Testis (tissue), 2 donors: ENCODE measurements at regions not wholly inside any gene's neighbourhood (a gene's known extent, or its start where the extent isn't known, plus 50 kb on each side); places are given as distances from the start of the nearest gene placed in this dataset.

ENCODE experiments used
- DNase-seq: peaks from one replicate; pipeline ENCODE4 v3.0.0-alpha.2; 2019
- H3K27ac ChIP-seq, 2 donors: fragments of 200-600 bp; sonication (generic); one replicate each; pipeline ENCODE4 v1.5.1; 2019
- H3K27me3 ChIP-seq: fragments of 200-600 bp; sonication (generic); one replicate; pipeline ENCODE4 v1.5.1; 2019
- H3K36me3 ChIP-seq: fragments of 200-600 bp; sonication (generic); one replicate; pipeline ENCODE4 v1.5.1; 2017; ENCODE audit warnings: low read depth; ENCODE audit errors: missing control alignments
- H3K4me1 ChIP-seq: fragments of 200-600 bp; sonication (generic); one replicate; pipeline ENCODE4 v1.5.1; 2019
- H3K4me3 ChIP-seq, 2 donors: fragments of 200-600 bp; sonication (generic); one replicate each; pipeline ENCODE4 v1.5.1; 2017 to 2019
- H3K9me3 ChIP-seq: fragments of 200-600 bp; sonication (generic); one replicate; pipeline ENCODE4 v1.5.1; 2017
- CTCF ChIP-seq, 3 experiments: fragments of 450-650 bp in 2 of 3; fragments of 200-600 bp in 1 of 3; sonication (generic) in 1 of 3; IDR thresholded peaks; one replicate each; pipeline ENCODE4 v1.5.1; 2016 to 2019; ENCODE audit warnings: antibody characterized with exemption in 3 of 3, mild to moderate bottlenecking in 2 of 3, moderate library complexity in 1 of 3
- POLR2A ChIP-seq: fragments of 450-650 bp; IDR thresholded peaks from one replicate; pipeline ENCODE4 v1.6.1; 2017; ENCODE audit warnings: antibody characterized with exemption, mild to moderate bottlenecking, moderate library complexity
- WGBS, 2 donors: methylation state at CpG; one replicate each; pipeline ENCODE4 v1.1.5; 2018; 5-methylcytosine and 5-hydroxymethylcytosine counted together
- intact Hi-C: fragments of 100-400 bp; cut with DNase I; formaldehyde crosslinking; loops from one replicate; pipeline ENCODE4 v1.15.1; 2023; ENCODE audit warnings: low total_unique reads

DNA sequence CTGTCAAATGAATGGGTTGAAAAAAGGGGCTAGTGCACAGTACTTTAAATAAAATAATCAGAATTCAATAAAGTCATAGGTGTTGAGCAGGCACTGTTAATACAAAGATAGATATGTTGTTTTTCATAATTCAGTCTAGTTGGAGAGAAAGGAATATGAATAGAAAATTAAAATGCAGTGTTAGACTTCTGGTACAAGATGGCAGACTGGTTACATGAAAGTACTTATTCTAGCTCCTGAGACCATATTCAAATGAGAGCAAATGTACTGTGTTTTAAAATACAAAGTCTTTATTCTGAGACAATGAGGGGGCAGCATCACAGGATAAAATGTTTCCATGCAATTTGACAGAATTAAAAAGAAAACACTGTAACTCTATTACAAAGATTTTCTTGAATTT is 542.1 kb downstream of the COL11A1 start:
- no peak for DNase-seq
- intact Hi-C loops: no loop called here
- Histone ChIP-seq H3K4me1 (no peaks in the 10 kb centered on the region), H3K9me3 (no peaks in the 10 kb centered on the region), H3K27me3 (no peaks in the 10 kb centered on the region), H3K36me3 (no peaks in the 10 kb centered on the region), H3K27ac (no peak overlapping the region), H3K4me3 (no peak overlapping the region)
- TF ChIP-seq CTCF (IDR thresholded peaks at IDR 0.05) (no peak), POLR2A (no peak)

DNA sequence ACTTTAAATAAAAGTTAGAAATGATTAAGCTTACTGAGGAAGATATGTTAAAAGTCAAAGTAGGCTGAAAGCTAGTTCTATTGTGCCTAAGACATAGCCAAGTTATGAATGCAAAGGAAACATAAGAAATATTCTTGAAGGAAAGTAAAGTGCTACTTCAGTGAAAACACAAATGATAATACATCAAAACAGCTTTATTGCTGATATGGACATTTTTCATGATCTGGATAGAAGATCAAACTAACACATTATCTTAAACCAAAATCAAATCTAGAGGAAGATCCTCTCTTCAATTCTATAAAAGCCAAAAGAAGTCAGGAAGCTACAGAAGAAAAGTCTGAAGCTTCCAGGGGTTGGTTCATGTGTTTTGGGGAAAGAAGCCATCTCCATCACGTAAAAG is 545.9 kb downstream of the COL11A1 start:
- no peaks in the 10 kb centered on the region for H3K9me3 ChIP-seq
- TF ChIP-seq POLR2A (no peak), CTCF (IDR thresholded peaks at IDR 0.05) (no peak)
- H3K36me3 ChIP-seq: no peaks in the 10 kb centered on the region
- no peak overlapping the region for H3K4me3 ChIP-seq
- DNase-seq: no peak
- intact Hi-C loops: no loop called here
- H3K27ac ChIP-seq: no peak overlapping the region
- H3K27me3 ChIP-seq: no peaks in the 10 kb centered on the region
- 87 to 100% methylated on average over 1 of the region's 1 CpG for WGBS, 2 donors
- no peaks in the 10 kb centered on the region for H3K4me1 ChIP-seq

GRCh38 chr1:102550729-102551384 is 554.1 kb upstream of the OLFM3 start:
- Histone ChIP-seq H3K36me3 (no peaks in the 10 kb centered on the region), H3K27me3 (no peaks in the 10 kb centered on the region), H3K9me3 (no peaks in the 10 kb centered on the region), H3K4me1 (no peaks in the 10 kb centered on the region), H3K27ac (no peak overlapping the region), H3K4me3 (no peak overlapping the region)
- intact Hi-C loops: no loop called here
- 64 to 100% methylated on average over 1 to 2 of the region's 2 CpGs for WGBS, 2 donors
- TF ChIP-seq POLR2A (no peak), CTCF (IDR thresholded peaks at IDR 0.05) (peak in 1 of 3 experiments; percentile 35)
- peak; percentile 67 for DNase-seq

DNA sequence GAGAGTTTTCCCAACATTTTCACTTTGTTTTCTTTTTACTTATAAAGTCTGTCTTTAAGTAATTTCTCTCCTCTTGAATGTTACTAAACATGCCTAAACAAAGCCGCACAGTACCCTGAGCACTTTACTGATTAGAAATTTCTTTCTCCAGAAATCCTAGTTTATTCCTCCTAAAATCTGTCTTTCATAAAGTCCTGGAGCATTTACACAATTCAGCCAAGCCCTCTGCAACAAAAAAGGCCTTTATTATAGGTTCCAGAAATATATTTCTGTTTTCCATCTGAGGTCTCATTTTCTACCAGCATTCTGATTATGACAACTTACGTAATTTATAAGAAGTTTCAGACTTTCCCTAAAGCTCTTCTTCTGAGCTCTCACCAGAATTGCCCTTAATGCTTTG is 549.5 kb upstream of the OLFM3 start:
- TF ChIP-seq CTCF (IDR thresholded peaks at IDR 0.05) (no peak), POLR2A (no peak)
- Histone ChIP-seq H3K9me3 (no peaks in the 10 kb centered on the region), H3K36me3 (no peaks in the 10 kb centered on the region), H3K27me3 (no peaks in the 10 kb centered on the region), H3K4me1 (no peaks in the 10 kb centered on the region), H3K4me3 (no peak overlapping the region), H3K27ac (no peak overlapping the region)
- 90% methylated on average over 2 of the region's 2 CpGs for WGBS, 2 donors
- intact Hi-C loops: no loop called here
- no peak for DNase-seq

DNA sequence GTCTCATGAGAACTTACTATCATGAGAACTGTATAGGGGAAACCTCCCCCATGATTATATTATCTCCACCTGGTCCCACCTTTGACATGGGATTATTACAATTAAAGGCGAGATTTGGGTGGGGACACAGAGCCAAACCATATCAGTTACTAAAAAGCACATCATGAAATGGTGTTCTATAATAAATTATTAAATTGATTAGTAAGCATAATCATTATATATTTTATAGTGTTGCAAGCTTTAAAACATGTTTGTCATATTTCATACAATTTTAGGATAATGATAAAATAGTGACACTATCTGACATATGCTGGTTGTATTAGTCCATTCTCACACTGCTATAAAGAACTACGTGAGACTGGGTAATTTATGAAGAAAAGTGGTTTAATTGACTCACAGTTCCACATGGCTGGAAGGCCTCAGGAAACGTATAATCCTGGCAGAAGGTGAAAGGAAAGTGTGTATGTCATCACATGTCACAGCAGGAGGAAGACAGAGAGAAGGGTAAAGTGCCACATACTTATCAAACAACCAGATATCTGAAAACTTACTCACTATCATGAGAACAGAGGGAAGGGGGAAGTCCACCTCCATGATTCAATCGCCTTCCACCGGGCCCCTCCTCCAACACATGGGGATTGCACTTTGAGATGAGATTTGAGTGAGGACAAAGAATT is 539.2 kb upstream of the OLFM3 start:
- H3K27ac ChIP-seq: no peak overlapping the region
- H3K4me3 ChIP-seq: no peak overlapping the region
- intact Hi-C loops: no loop called here
- TF ChIP-seq CTCF (IDR thresholded peaks at IDR 0.05): no peak
- TF ChIP-seq POLR2A: no peak
- H3K27me3 ChIP-seq: no peaks in the 10 kb centered on the region
- no peak for DNase-seq
- WGBS, 2 donors: 86 to 87% methylated on average over 5 of the region's 5 CpGs
- no peaks in the 10 kb centered on the region for H3K9me3 ChIP-seq
- H3K4me1 ChIP-seq: no peaks in the 10 kb centered on the region
- H3K36me3 ChIP-seq: no peaks in the 10 kb centered on the region
